ENCODE measurements at regions not wholly inside any gene's neighbourhood (a gene's known extent, or its start where the extent isn't known, plus 50 kb on each side); places are given as distances from the start of the nearest gene placed in this dataset.

DNA sequence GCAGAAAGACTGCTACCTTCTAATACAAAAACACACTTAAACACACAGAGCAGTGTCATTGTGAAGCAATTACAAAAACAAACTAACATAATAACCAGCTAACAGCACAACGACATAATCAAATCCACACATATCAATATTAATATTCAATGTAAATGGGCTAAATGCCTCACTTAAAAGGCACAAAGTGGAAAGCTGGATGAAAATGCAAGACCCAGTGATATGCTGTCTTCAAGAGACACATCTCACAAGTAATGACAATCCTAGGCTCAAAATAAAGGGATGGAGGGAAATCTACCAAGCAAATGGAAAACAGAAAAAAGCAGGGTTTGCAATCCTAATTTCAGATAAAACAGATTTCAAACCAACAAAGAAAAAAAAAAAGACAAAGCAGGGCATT is 67.8 kb upstream of the HTR1E start:
- TF ChIP-seq GATA2 (IDR thresholded peaks at IDR 0.05; ENCODE audit: low read depth, low read length) (no peak), GATA3 (IDR thresholded peaks at IDR 0.05; ENCODE audit: low read depth, low read length) (no peak)

All from SH-SY5Y (cell line).